Renal cortical epithelial cell (primary cell): ENCODE measurements at regions not wholly inside any gene's neighbourhood (a gene's known extent, or its start where the extent isn't known, plus 50 kb on each side); places are given as distances from the start of the nearest gene placed in this dataset.
"Not testable (repeated sequence)": the region's sequence is repeated elsewhere in the genome, so short reads cannot be mapped to it uniquely, and the experiment has no call there.

Experiments
- DNase-seq: peaks from one replicate; pipeline ENCODE4 v3.0.0-alpha.2; 2011; ENCODE audit warnings: low read depth

DNA sequence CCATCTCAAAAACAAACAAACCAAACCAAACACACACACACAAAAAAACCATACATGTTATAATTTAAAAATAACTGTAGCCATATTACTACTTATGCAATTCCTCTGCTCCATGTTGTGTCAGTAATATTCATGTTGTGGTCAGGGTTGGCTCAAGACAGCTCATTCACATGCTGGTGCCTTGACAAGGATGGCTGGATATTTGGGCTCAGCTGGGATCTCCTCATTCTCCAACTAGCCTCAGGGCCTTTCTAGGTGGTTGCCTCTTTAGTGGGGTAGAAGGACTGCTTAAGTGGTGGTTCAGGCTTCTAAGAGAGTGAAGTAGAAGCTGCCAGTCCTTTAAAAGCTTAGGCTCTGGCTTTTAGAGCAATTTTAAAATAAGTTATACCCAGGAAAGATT lies 189.3 kb downstream of the ADRA2A start:
- no peak for DNase-seq

- no peak for DNase-seq
These were observed 190.8 kb downstream of the ADRA2A start for GRCh38 chr10:111267673-111268072.

- DNase-seq, result no peak
These were observed 196.4 kb downstream of the ADRA2A start for GRCh38 chr10:111273235-111273634.

- no peak for DNase-seq
These were observed 196.8 kb downstream of the ADRA2A start for GRCh38 chr10:111273635-111274034.

DNA sequence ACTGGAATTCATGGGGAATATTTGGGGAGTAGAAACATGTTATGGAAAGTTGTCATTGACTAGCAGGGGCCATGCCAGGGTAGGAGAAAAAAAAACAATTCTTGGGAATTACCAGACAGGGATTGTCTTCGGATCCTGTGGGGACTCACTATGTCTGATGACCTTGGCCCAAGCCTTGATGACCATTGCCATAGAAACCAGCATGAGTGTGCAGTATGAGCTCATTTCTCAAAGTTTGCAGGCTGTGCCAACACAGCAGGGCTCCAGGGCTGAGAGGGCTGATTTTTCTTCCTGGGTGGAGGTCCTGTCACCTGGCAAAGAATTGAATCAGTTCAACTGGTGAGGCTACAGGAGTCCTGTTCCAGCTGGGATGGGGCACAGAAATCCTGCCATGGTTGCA lies 198.3 kb downstream of the ADRA2A start:
- DNase-seq, result no peak

- DNase-seq, result no peak
These were observed 200.8 kb downstream of the ADRA2A start for GRCh38 chr10:111277661-111278060.

GRCh38 chr10:111278266-111278665 lies 201.4 kb downstream of the ADRA2A start:
- DNase-seq, result no peak

DNA sequence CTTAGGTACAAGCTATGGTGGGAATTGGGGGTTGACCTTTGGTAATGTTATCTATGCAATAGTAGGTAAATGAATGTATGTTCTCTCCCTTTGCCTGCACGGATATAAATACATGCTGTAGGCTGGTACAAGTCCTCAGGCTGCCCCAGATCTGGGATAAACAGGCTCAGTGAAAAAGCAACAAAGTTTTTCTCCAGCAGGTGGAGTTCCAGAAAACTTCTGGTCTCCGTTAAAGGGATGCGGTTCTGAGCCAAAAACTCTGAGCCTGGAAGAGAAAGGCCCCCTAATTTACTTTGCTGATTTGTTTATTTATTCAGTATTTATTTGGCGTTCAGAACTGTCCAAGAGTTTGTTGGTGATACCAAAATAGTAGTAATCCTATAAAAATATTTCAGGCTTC lies 204.7 kb downstream of the ADRA2A start:
- DNase-seq, result no peak

DNA sequence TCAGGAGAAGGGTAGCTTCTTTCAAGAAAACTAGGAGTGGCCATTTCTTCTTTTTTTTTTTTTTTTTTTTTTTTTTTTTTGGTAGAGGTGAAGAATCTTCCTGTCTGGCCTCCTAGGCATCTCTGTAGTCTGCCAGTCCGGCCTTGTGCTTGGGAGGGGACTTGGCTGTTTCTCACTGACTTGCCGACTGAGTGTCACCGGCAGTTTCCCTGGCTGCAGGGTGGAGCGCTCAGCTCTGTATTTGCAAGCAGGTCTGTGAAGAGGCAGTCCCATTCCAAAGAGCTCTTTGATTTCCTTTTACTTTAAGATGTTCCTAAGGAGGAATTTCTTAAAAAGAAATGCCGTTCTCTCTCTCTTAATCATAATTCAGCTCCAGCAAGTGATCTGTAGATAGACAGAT lies 212.6 kb downstream of the ADRA2A start:
- DNase-seq, result no peak

DNA sequence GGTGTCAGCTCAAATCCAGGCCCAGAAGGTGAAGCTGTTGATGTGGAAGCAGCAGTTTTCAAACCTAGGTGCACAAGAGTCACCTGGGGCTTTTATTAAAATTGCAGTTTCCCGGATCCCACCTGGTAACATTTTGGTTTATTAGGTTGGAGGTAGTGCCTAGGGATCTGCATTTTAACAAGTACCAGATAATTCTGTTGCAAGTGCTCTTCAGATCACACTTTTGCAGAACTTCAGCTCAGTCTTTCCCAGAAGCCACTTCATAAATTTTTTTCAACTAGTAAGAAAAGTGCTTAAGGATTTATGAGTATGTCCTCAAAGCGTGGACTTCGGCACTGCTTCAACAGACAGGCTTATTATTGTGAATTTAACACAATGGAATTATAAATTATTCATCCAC lies 213.8 kb downstream of the ADRA2A start:
- DNase-seq, result no peak

GRCh38 chr10:111295788-111296187 lies 219.0 kb downstream of the ADRA2A start:
- no peak for DNase-seq

DNA sequence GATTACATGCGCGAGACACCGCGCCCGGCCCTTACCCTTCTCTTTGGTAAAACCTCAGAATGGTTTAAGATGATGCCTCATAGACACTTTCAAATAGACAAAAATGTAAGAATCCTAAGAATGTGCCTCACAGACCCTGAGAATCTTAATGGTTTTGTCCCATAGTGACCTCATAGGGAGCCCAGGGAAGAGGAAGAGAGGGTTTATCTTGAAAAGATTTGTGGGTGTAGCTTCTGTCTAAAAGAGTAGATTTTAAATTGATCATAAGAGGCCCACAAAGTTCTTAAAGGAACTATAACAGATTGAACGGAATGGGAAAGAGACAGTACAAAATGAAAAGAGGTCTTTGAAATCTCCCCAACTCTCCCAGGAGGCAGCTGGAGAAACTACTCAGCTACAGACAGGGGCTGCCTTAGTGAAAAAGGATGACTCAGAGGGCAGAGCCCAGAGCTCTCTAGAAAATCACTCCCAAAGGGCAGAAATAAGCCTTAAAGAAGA lies 220.6 kb downstream of the ADRA2A start:
- no peak for DNase-seq

- DNase-seq, result no peak
These were observed 221.2 kb downstream of the ADRA2A start for GRCh38 chr10:111298031-111298430.

DNA sequence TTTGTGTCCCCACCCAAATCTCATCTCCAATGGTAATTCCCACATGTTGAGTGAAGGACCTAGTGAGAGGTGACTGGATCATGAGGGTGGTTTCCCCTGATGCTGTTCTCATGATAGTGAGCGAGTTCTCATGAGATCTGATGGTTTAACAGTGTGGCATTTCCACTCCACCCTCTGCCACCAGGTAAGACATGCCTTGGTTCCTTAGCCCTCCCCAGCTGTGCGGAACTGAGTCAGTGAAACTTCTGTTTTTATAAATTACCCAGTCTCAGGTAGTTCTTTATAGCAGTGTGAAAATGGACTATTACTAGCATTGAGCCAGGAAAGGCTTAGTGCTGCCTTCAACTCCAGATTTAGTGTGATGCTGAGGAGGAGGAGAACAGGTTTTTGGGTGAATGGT lies 222.2 kb downstream of the ADRA2A start:
- no peak for DNase-seq

GRCh38 chr10:111303887-111304286 lies 227.1 kb downstream of the ADRA2A start:
- DNase-seq, result no peak

- DNase-seq, result peak; percentile 27
These were observed 239.9 kb downstream of the ADRA2A start for GRCh38 chr10:111316722-111317212.

DNA sequence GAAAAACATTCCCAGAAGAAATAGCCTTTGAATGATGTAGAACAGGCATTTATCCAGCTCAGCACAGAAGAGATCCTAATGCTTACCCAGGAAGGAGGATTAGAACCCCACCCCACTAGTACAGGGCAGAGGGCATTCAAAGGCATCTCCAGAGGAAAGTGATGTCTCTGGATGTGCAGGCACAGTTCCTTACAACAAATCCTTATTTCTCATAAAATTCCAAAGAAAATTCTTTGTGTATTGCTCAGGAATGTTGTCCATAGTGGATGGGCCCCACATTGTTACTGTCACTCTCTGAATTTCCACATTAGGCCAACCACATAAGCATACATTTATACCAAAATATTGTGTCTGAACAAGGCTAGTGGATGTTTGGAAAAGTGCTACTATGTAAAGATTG lies 243.0 kb downstream of the ADRA2A start:
- no peak for DNase-seq

- peak; percentile 4 for DNase-seq
These were observed 246.6 kb downstream of the ADRA2A start for GRCh38 chr10:111323389-111323966.

DNA sequence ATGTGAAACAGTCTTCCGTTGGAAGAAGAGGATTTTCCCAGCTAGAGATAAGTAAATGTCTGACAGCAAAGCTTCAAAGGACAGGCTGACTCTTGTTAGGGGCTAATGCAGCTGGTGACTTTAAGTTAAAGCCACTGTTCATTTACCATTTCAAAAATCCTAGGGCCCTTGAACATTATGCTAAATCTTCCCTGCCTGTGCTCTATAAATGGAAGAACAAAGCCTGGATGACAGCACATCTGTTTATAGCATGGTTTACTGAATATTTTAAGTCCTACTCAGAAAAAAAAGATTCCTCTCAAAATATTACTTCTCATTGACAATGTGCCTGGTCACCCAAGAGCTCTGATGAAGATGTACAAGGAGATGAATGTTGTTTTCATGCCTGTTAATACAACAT lies 255.3 kb downstream of the ADRA2A start:
- not testable (repeated sequence) for DNase-seq

- no peak for DNase-seq
These were observed 259.0 kb downstream of the ADRA2A start for GRCh38 chr10:111335826-111336225.

DNA sequence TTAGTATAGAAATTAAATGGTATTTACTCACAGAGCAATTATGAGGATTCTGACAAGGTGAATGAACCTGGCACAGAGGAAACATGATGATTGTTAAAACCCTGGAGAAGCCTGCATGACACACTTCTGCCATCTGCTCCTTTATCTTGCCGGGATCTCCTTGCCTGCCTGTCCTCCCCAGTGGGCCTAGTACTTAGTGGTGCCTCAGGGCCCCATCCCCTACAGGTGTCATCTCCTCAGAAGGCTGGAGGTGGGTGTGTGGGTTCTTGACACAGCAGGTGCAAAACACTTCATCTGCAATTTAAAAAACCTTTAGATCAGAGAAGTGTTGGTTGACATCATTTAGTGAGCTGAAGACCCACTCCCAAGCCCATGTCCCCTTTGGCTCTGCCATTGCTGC lies 261.2 kb downstream of the ADRA2A start:
- no peak for DNase-seq

DNA sequence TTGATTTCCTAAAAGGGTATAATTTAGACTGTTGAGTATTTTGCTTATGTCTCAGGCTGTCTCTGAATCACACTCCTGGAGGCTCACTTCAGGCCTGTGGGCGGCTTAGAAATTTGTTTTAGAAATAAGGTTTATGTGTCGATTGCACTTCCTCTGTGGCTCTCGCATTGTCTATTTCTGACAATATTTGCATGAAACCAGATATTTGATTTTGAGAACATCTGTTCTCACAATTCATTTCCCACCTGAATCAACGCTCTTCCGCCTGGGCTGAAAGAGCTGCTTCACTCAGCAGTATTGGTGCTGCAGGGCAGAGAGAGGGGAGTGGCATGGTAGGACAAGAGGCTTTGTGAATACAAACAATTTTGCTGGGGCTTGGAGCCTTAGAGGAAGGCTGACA lies 262.0 kb downstream of the ADRA2A start:
- no peak for DNase-seq

- DNase-seq, result no peak
These were observed 268.0 kb downstream of the ADRA2A start for GRCh38 chr10:111344804-111345203.

DNA sequence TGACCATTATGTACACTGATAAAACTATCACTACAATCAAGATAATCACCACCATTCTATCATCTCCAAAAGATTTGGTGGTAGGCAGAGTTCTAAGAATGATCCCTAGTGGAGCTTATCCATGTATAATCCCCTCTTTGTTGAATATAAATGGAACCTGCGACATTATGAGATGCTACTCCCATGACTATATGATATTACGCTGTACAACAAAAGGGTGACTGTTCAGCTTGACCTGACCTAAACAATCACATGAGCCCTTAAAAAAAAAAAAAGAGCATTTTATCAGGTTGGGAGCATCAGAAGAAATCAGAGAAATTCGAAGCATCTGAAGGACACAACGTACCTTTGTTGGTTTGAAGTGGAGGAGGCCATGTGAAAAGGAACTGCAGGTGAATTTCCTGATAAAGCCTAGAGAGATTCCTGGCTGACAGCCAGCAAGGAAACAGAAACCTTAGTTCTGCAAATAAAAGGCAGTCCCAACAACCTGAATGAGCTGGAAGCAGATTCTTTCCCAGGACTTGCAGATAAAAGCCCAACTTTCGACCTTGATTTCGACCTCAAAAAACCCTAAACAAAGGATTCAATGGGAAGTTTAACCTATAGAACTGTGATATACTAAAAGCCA lies 270.7 kb downstream of the ADRA2A start:
- DNase-seq, result no peak
